Spleen (tissue), 11 donors: ENCODE measurements at regions not wholly inside any gene's neighbourhood (a gene's known extent, or its start where the extent isn't known, plus 50 kb on each side); places are given as distances from the start of the nearest gene placed in this dataset.

Experiments used
- DNase-seq: peaks from one replicate; pipeline ENCODE4 v3.0.0-alpha.2; 2020
- H3K27ac ChIP-seq, 8 donors: fragments of 200-600 bp; sonication (generic) in 7 of 8; 1 replicate in 4 of 8; 2 replicates in 4 of 8; pipeline versions ENCODE4 v1.5.0 to v1.8.0; 2016 to 2021; ENCODE audit warnings: inconsistent platforms in 4 of 8, mild to moderate bottlenecking in 4 of 8, moderate library complexity in 1 of 8
- H3K27me3 ChIP-seq, 7 donors: fragments of 200-600 bp; sonication (generic) in 6 of 7; replicated peaks in 1 of 7; 1 replicate in 4 of 7; 2 replicates in 3 of 7; pipeline versions ENCODE4 v1.5.0 to v1.8.0; 2016 to 2021; ENCODE audit warnings: inconsistent platforms in 3 of 7, mild to moderate bottlenecking in 1 of 7
- H3K36me3 ChIP-seq, 6 donors: fragments of 200-600 bp; sonication (generic) in 5 of 6; 1 replicate in 4 of 6; 2 replicates in 2 of 6; pipeline versions ENCODE4 v1.5.0 to v1.8.0; 2016 to 2021; ENCODE audit warnings: inconsistent platforms in 2 of 6
- H3K4me1 ChIP-seq, 6 donors: fragments of 200-600 bp; sonication (generic) in 5 of 6; 1 replicate in 3 of 6; 2 replicates in 3 of 6; pipeline versions ENCODE4 v1.5.0 to v1.8.0; 2016 to 2021; ENCODE audit warnings: inconsistent platforms in 3 of 6
- H3K4me3 ChIP-seq, 8 donors: fragments of 200-600 bp; sonication (generic) in 7 of 8; 1 replicate in 4 of 8; 2 replicates in 4 of 8; pipeline versions ENCODE4 v1.5.0 to v1.8.0; 2016 to 2021; ENCODE audit warnings: inconsistent platforms in 4 of 8, mild to moderate bottlenecking in 4 of 8, moderate library complexity in 2 of 8
- H3K9me3 ChIP-seq, 8 donors: fragments of 200-600 bp; sonication (generic) in 7 of 8; 1 replicate in 4 of 8; 2 replicates in 4 of 8; pipeline versions ENCODE4 v1.5.0 to v1.8.0; 2016 to 2021; ENCODE audit warnings: inconsistent platforms in 4 of 8
- CTCF ChIP-seq, 11 experiments: fragments of 200-600 bp in 7 of 11; fragments of 450-650 bp in 4 of 11; sonication (generic) in 4 of 11; IDR thresholded peaks in 8 of 11; conservative IDR thresholded peaks in 3 of 11; 1 replicate in 7 of 11; 2 replicates in 4 of 11; pipeline versions ENCODE4 v1.4.0 to v1.8.0; 2016 to 2021; ENCODE audit warnings: antibody characterized with exemption in 11 of 11, inconsistent platforms in 4 of 11, mild to moderate bottlenecking in 1 of 11
- POLR2A ChIP-seq, 3 donors: fragments of 450-650 bp; IDR thresholded peaks; one replicate each; pipeline ENCODE4 v1.5.1; 2017; ENCODE audit warnings: antibody characterized with exemption in 3 of 3, mild to moderate bottlenecking in 1 of 3
- POLR2AphosphoS5 ChIP-seq, 3 donors: sonication (generic); formaldehyde crosslinking; IDR thresholded peaks; one replicate each; pipeline ENCODE4 v1.5.1; 2017; ENCODE audit warnings: antibody characterized with exemption in 3 of 3
- WGBS, 5 donors: extraction: QIAGEN DNeasy Blood & Tissue Kit in 3 of 5; methylation state at CpG; one replicate each; pipeline versions ENCODE4 v1.1.5 to v1.1.7; 2013 to 2018; 5-methylcytosine and 5-hydroxymethylcytosine counted together
- intact Hi-C: fragments of 100-400 bp; cut with DNase I; formaldehyde crosslinking; loops from one replicate; pipeline ENCODE4 v1.15.0; 2023; ENCODE audit warnings: low total_unique reads
- small RNA-seq, 4 donors: library from RNA; depleted of rRNA; stranded (forward); fragments of <200 nt; gene quantifications; one replicate each; pipeline ENCODE3, GENCODE V24; 2016
- donor health status: healthy with polysubstance abuse.
- donor health status: DM: no; HTN: no; CAD: no; lungs with moderate emphysema.
- donor health status: DM: no; HTN: no; CAD: no.
- donor health status: Bipolar disorder and iron deficiency.
- donor health status: healthy.
- donor health status: DM: no; HTN: no; CAD: no.
- donor health status: DM: yes; HTN: yes; CAD: no.

GRCh38 chr22:22032906-22033802 is 50.6 kb upstream of the TOP3B start:
- Histone ChIP-seq H3K36me3 (no peaks in the 10 kb centered on the region), H3K9me3 (no peaks in the 10 kb centered on the region), H3K4me3 (no peak overlapping the region), H3K27ac (peak overlapping the region in 1 of 8 donors; percentile 47), H3K27me3 (peaks cover 0 to 12% (median 0%) of the 10 kb centered on the region in 7 donors), H3K4me1 (peaks cover 0 to 51% (median 18%) of the 10 kb centered on the region in 6 donors)
- DNase-seq, result no peak
- intact Hi-C loops, result no loop called here
- TF ChIP-seq POLR2A (IDR thresholded peaks at IDR 0.05) (no peak), POLR2AphosphoS5 (IDR thresholded peaks at IDR 0.05) (no peak), CTCF (IDR thresholded peaks at IDR 0.05 in 8 of 11, conservative IDR thresholded peaks at IDR 0.05 in 3 of 11) (no peak)
- 76 to 95% (median 86%) methylated on average over 7 of the region's 7 CpGs for WGBS, 5 donors

GRCh38 chr22:22032099-22032905 is 49.7 kb upstream of the TOP3B start:
- WGBS, 5 donors, result 47 to 80% (median 71%) methylated on average over 3 to 4 of the region's 4 CpGs
- DNase-seq, result no peak
- Histone ChIP-seq H3K27ac (peak overlapping the region in 3 of 8 donors; percentile 15 to 69 (median 47)), H3K27me3 (peaks cover 0 to 12% (median 0%) of the 10 kb centered on the region in 7 donors), H3K4me3 (no peak overlapping the region), H3K9me3 (no peaks in the 10 kb centered on the region), H3K36me3 (no peaks in the 10 kb centered on the region), H3K4me1 (peaks cover 0 to 51% (median 18%) of the 10 kb centered on the region in 6 donors)
- no peak for TF ChIP-seq POLR2A (IDR thresholded peaks at IDR 0.05)
- TF ChIP-seq CTCF (IDR thresholded peaks at IDR 0.05 in 8 of 11, conservative IDR thresholded peaks at IDR 0.05 in 3 of 11), result no peak
- TF ChIP-seq POLR2AphosphoS5 (IDR thresholded peaks at IDR 0.05), result no peak
- intact Hi-C loops, result no loop called here

Small RNA genes in the stretch of these regions (small RNA-seq; reads per million reads assigned to genes)
- gene AC245452.3, result 0 reads per million in 4 donors
- 0 reads per million in 4 donors for gene AC245517.3
- 0 reads per million in 4 donors for gene AC245517.5
- gene IGLVIV-59, result 0 reads per million in 4 donors
